ENCODE measurements at regions not wholly inside any gene's neighbourhood (a gene's known extent, or its start where the extent isn't known, plus 50 kb on each side); places are given as distances from the start of the nearest gene placed in this dataset.

DNA sequence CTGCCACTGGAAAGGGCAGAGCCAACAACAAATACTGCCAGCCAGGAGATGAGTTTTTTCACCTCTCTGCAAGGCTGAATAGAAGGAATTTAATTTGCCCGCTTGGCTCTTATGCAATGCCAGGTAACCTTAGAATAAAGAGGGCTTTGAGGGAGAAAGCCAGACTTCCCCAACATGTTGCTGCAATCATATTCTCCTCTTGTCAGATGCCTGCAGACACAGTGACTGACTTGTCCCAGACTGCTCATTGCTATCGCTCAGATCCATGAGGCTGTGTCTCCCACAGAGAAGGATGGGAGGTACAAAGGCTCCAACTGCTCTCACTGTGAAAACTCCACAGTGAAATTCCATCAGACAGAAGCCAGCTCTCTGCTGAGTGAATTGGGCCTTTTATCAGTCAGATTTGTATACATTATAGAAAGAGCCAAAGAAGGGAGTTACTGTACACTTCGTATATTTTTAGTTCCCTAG, 517.0 kb upstream of the ID4 start:
- Histone ChIP-seq H3F3A (ENCODE audit: insufficient read depth, low read length, poor library complexity, severe bottlenecking) (no peaks in the 10 kb centered on the region), H3K27ac (ENCODE audit: low read length) (peak overlapping the region; percentile 20), H3K79me2 (replicated peaks; ENCODE audit: insufficient read depth, low read length) (no peaks in the 10 kb centered on the region), H3K4me2 (ENCODE audit: low read length) (no peak overlapping the region), H3K36me3 (ENCODE audit: insufficient read depth, low read length) (no peaks in the 10 kb centered on the region), H3K9ac (ENCODE audit: low read length) (no peak overlapping the region), H3K27me3 (ENCODE audit: insufficient read depth, low read depth, low read length) (no peaks in the 10 kb centered on the region), H4K20me1 (ENCODE audit: insufficient read depth) (no peaks in the 10 kb centered on the region), H3K4me3 (ENCODE audit: low read length) (no peak overlapping the region), H3K9me2 (ENCODE audit: insufficient read depth, low read length) (no peaks in the 10 kb centered on the region), H3K9me3 (ENCODE audit: low read length) (no peaks in the 10 kb centered on the region), H2AFZ (ENCODE audit: low read depth, low read length) (no peak overlapping the region)
- TF ChIP-seq EP300 (conservative IDR thresholded peaks at IDR 0.05; ENCODE audit: poor library complexity, severe bottlenecking) (no peak), SMC3 (conservative IDR thresholded peaks at IDR 0.05; ENCODE audit: poor library complexity) (peak; percentile 22)

DNA sequence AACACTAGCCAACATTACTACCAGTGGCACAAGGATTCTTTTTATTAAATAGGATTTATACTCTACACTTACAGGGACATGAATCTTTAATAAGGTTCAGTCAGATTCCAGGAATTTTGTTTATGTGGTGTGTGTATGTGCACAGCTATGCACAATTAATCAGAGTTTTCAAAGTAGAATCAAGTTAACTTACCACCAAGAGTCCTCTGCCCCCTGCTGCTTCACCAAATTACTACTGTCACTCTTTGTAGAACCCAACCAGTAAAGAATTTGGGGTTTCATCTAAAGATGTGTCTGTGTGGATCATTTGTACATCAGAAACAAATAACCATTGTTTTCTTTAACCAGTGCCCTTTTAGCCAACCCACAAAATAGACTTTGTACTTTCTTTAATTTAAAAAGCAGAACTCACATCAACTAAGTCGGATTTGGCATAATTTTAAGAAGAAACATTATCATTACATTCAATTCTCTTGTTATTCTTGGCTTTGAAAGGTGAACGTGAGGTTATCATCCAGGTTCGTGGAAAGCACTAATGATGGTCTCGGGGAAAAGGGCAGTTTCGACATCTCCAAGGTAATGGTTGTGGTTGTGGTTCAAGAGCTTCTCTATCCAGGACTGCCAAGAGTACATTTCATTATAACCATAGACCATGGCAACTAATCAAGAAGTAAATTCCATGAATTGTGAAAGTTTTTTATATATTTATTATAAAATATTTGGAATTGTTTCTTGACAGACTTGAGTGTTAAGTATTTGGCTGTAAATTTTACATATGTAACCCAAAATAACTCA, 514.3 kb upstream of the ID4 start:
- Histone ChIP-seq H3K79me2 (replicated peaks; ENCODE audit: insufficient read depth, low read length) (no peaks in the 10 kb centered on the region), H3K36me3 (ENCODE audit: insufficient read depth, low read length) (no peaks in the 10 kb centered on the region), H3K27ac (ENCODE audit: low read length) (no peak overlapping the region), H4K20me1 (ENCODE audit: insufficient read depth) (no peaks in the 10 kb centered on the region), H3K9me3 (ENCODE audit: low read length) (no peaks in the 10 kb centered on the region), H3F3A (ENCODE audit: insufficient read depth, low read length, poor library complexity, severe bottlenecking) (no peaks in the 10 kb centered on the region), H3K27me3 (ENCODE audit: insufficient read depth, low read depth, low read length) (no peaks in the 10 kb centered on the region), H3K4me2 (ENCODE audit: low read length) (no peak overlapping the region), H3K9ac (ENCODE audit: low read length) (no peak overlapping the region), H3K9me2 (ENCODE audit: insufficient read depth, low read length) (no peaks in the 10 kb centered on the region), H2AFZ (ENCODE audit: low read depth, low read length) (no peak overlapping the region), H3K4me3 (ENCODE audit: low read length) (no peak overlapping the region)
- TF ChIP-seq RAD21 (conservative IDR thresholded peaks at IDR 0.05), result no peak
- TF ChIP-seq SMC3 (conservative IDR thresholded peaks at IDR 0.05; ENCODE audit: poor library complexity), result no peak
- no peak for TF ChIP-seq TAF1 (IDR thresholded peaks at IDR 0.05; ENCODE audit: low read depth)
- TF ChIP-seq, protein P1, sequence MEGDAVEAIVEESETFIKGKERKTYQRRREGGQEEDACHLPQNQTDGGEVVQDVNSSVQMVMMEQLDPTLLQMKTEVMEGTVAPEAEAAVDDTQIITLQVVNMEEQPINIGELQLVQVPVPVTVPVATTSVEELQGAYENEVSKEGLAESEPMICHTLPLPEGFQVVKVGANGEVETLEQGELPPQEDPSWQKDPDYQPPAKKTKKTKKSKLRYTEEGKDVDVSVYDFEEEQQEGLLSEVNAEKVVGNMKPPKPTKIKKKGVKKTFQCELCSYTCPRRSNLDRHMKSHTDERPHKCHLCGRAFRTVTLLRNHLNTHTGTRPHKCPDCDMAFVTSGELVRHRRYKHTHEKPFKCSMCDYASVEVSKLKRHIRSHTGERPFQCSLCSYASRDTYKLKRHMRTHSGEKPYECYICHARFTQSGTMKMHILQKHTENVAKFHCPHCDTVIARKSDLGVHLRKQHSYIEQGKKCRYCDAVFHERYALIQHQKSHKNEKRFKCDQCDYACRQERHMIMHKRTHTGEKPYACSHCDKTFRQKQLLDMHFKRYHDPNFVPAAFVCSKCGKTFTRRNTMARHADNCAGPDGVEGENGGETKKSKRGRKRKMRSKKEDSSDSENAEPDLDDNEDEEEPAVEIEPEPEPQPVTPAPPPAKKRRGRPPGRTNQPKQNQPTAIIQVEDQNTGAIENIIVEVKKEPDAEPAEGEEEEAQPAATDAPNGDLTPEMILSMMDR (IDR thresholded peaks at IDR 0.05; ENCODE audit: poor library complexity, severe bottlenecking), result no peak
- TF ChIP-seq MXI1 (conservative IDR thresholded peaks at IDR 0.05; ENCODE audit: poor library complexity, severe bottlenecking), result no peak
- TF ChIP-seq EP300 (conservative IDR thresholded peaks at IDR 0.05; ENCODE audit: poor library complexity, severe bottlenecking), result no peak
- TF ChIP-seq EZH2 (IDR thresholded peaks at IDR 0.05; ENCODE audit: borderline replicate concordance, insufficient read depth, low read length, poor library complexity, severe bottlenecking), result no peak
- no peak for TF ChIP-seq POLR2AphosphoS5 (IDR thresholded peaks at IDR 0.05)
- TF ChIP-seq, protein P2, sequence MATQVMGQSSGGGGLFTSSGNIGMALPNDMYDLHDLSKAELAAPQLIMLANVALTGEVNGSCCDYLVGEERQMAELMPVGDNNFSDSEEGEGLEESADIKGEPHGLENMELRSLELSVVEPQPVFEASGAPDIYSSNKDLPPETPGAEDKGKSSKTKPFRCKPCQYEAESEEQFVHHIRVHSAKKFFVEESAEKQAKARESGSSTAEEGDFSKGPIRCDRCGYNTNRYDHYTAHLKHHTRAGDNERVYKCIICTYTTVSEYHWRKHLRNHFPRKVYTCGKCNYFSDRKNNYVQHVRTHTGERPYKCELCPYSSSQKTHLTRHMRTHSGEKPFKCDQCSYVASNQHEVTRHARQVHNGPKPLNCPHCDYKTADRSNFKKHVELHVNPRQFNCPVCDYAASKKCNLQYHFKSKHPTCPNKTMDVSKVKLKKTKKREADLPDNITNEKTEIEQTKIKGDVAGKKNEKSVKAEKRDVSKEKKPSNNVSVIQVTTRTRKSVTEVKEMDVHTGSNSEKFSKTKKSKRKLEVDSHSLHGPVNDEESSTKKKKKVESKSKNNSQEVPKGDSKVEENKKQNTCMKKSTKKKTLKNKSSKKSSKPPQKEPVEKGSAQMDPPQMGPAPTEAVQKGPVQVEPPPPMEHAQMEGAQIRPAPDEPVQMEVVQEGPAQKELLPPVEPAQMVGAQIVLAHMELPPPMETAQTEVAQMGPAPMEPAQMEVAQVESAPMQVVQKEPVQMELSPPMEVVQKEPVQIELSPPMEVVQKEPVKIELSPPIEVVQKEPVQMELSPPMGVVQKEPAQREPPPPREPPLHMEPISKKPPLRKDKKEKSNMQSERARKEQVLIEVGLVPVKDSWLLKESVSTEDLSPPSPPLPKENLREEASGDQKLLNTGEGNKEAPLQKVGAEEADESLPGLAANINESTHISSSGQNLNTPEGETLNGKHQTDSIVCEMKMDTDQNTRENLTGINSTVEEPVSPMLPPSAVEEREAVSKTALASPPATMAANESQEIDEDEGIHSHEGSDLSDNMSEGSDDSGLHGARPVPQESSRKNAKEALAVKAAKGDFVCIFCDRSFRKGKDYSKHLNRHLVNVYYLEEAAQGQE (IDR thresholded peaks at IDR 0.05; ENCODE audit: borderline replicate concordance), result no peak
